Glomerular visceral epithelial cell (primary cell): ENCODE measurements at regions not wholly inside any gene's neighbourhood (a gene's known extent, or its start where the extent isn't known, plus 50 kb on each side); places are given as distances from the start of the nearest gene placed in this dataset.

Experiments used
- DNase-seq: peaks from one replicate; pipeline ENCODE4 v3.0.0-alpha.2; 2016; ENCODE audit errors: extremely low spot score

DNA sequence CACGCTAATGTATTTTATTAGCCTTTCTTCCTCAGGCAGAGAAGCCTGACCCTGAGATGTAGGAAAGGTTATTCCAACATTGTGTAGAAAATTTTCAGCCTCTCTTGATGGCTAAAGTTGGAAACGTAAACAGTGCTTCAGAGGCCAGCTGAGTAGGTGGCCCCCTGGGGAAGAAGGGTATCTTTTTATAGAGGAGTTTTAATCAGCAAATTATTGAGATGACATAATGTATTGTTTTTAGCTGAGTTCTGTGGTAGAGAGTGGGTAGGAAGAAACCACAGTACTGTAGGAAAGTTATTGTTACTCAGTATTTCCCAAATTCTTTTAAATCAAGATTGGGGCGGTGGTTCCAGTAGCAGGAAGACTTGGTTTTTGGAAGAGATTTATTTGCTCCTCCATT lies 268.8 kb downstream of the DLEU7 start:
- no peak for DNase-seq

DNA sequence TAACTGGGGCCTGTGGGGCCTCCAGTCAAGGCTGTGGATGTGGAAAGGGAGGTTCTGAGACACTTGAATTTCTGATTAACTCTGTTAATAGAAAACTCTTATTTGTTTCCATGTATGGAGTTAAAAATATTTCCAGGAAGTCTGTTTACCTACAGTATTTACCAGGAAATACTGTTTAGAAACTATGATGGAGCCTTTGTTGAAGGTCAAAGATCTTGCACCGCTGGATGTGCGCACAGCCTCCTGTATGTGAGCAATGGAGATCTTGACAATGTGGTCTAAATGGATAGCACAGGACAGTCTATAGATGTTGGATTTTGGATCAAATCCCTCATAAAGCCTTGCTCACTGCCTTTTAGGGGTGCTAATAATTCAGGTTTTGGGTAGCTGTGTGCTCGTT lies 268.4 kb downstream of the DLEU7 start:
- DNase-seq = no peak

DNA sequence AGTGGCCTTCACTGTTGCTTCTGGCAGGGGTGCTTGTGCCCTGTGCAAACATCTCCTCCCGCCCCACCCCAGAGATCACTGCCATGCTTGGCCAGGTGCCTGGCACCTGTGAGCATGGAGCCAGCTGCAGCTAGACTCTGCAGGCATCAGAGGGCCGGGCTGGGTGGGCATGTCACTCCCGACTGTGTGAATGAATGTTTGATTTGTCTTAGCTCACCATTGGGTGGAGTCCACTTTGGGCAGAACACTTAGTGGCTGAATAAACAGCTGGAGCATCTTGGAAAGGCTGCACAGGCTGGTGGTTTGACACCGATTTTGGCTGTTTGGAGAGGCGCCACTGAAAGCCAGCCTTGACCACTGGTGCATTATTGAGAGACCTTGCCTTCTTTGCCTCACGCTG lies 267.3 kb downstream of the DLEU7 start:
- no peak for DNase-seq

DNA sequence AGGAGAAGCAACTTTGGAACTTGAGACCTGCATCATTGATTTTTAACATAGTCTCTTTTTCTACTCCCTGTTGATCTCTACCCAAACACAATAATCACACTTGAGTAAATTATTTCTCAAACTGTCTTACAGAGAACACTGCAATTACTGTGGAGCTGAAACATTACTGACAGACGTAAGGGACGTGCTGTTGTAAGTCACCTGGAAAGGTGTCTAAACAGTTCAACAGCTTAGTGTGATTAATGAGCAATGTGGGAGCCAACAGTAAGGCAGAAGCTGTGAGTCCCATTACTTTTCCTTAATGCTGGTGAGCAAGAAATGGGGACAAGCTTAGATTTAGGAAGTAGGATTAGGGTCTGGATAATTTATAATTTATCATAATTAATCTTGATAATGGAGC lies 265.7 kb downstream of the DLEU7 start:
- no peak for DNase-seq

DNA sequence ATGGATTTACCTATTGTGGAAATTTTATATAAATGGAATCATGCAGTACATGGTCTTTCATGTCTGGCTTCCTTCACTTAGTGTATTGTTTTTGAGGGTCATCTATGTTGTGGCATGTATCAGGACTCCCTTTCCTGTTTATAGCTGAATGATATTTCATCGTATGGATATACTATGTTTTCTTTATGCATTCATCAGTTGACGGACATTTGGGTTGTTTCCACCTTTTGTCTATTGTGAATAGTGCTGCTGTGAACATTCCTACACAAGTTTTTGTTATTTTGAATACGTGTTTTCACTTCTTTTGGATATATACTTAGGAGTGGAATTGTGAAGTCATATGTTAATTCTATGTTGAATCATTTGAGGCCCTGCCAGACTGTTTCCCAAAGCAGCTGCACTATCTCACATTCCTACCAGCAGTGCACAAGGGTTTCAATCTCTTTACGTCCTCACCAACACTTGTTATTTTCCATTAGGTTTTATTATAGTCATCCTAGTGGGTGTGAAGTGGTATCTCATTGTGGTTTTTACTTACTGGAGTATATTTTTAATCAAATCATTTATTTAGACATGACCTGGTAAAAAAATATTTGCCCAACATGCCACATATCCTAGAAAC lies 262.7 kb downstream of the DLEU7 start:
- no peak for DNase-seq

DNA sequence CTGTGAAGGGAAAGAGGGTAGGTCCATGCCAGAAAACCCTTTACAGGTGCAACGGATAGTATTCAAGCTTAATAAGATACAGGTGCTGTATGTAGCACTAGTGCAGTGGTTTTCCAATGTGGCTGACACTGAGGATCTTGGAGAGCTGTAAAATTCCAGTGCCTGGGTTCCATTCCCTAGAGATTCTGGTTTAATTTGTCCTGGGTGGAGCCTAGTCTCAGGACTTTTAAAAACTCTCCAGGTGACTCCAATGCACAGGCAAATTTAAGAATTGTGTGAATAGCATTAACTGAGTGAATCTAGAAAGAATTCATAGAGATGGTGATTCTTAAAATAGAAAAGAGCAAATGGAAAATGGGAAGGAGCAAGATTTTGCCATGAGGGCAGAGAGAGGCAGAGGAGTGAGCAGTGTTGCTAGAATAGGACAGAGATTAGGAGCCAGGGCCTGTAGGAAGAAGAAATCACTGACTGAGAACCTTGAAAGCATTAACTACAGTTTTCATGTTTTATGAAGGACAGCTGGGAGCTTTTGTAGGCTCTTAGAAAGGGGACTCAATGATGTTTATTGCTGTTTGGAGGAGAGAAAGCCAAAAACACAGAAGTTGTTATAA lies 261.8 kb downstream of the DLEU7 start:
- DNase-seq = no peak

DNA sequence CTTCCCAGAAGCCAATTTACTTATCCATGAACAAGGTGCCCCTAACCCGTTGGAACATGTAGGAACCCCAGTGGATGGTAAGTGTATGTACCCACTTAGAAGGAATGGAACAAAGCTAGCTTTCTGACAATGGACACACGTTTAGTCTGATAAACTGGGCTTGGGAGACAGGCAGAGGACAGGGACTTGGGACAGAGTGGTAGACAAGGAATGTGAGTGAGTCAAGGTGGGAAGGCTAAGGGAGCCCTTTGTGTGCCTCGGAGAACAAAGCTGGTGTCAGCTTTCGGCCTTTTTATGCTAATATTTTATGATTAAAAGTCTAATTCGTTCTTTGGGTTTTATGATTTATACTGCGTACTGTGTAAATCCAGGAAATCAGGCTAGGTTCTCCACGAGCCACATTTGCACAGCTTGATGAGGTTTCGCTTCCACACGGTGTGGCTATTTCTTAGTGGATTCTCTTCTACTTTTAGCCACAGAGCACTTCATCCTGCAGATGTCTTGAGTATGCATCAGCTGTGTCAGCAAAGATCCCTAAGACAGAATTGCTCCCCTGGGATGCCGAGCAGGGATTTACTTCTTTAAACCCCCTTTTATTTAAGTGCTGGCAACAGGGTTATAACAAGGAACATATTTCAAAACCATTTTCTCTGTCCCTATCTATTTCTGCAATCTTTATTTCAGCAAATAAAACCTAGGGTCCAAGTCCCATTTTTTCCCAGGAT lies 258.5 kb downstream of the DLEU7 start:
- DNase-seq = no peak

DNA sequence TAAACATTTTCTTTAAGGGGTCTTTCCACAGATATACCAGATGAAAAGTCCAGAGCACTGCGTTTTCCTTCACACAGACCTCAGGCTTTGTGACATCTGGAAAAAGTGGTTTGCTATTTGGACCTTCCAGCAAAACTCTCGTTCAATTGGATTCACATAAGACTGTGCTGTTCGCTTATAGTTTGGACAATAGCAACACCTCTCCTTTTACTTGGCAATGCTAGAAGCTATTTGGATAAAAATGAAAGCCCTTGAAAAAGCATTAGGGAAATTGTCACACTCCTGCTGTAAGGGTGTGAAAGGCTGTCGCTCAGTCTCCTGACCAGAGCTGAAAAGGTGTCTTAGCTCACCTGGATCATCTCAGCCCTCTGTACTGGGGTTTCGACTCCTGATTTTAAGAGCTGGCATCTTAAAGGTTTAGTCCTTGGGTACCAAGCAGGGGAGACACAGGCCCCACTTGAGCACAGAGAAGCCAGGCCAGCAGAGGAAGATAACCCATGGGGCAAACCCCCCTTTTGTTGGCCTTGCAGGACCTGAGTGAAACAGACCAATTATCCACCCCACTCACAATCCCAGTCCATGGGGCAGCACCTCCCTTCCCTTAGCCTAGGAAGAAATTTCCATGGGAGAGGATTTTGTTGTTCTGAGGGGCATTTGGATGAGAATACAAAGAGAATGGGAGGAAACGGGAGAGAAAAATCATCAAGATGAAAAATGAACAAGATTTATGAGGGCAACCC lies 257.6 kb downstream of the DLEU7 start:
- DNase-seq = no peak

DNA sequence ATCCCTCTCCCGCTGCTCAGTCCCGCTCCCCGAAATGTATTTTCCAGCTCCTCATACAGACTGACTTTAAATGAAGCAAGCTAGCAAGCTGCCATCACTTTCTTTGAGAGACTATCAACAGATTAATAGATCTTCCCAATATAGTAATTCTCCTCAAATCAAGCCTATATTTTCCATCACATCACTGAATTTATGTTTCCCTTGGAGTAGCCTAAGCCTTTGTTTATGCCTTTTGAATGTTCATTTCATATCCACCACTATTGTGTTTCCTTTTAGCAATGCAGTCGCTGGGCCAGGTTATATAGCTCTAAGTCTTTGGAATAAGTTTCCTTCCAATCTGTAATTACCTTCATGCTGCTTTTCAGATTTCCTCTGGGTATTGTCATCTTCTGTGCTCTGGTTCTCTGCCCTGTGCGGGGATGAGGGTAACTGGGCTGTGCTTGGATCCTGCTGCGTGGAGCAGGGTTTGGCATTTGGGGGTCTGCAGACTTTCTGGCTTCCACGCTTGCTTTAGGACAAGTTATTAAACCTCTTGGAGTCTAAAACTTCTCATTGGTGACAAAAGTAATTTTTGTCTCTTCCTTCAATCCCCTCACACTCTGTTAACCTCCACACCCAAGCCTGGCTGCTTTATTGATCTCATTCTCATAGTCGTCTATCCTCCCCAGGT lies 256.9 kb downstream of the DLEU7 start:
- no peak for DNase-seq

DNA sequence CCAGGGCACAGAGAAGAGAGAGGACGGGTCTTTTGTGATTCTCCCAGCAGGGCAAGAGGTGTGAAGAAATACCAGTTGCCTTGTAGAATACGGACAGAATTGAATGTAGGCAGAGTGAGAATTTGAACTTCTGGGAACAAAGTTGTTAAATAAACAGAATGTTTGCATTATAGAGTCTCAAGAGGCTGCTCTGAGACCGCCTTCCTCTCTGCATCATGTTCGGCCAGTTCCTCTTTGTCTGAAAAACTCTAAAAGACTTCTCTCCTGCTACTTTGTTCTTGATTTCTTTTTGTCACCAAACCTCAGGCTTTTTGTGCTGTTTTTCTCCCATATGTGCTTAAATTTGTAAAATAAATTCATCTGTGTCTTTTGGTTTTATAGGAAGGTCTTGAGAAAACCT lies 256.4 kb downstream of the DLEU7 start:
- DNase-seq = no peak

DNA sequence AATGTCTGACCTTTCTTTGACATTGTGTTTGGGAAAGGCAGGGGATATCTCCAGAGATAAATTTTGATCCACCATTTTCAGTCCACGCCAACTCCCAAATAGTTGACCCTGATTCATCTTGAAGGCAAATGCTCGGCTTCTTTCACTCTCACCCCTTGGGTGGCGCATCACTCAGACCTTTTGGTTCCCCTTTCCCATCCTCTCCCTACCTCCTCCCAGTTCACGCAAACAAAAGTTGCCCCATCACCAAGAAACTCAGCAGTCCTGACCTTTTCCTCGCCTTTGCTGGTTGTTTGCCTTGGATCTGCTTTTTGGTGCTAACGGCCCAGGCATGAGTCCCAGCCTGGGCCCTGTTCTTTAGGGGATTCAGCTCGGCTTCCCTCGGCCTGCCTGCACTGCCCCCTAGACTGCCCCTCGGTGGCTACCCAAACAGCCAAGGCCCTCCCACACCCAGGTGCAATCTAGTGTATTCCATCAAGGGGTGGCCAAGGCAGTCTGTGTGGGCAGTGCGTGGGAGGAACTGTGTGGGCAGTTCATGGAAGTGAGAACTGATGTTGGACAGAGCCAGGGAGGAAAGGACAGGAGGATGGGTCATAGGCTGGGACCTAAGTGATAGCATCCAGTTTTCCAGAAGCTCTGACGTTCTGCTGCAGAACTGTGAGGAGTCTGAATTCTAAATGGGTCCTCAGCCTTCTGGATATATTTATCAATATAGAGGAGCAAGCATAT lies 255.7 kb downstream of the DLEU7 start:
- no peak for DNase-seq

DNA sequence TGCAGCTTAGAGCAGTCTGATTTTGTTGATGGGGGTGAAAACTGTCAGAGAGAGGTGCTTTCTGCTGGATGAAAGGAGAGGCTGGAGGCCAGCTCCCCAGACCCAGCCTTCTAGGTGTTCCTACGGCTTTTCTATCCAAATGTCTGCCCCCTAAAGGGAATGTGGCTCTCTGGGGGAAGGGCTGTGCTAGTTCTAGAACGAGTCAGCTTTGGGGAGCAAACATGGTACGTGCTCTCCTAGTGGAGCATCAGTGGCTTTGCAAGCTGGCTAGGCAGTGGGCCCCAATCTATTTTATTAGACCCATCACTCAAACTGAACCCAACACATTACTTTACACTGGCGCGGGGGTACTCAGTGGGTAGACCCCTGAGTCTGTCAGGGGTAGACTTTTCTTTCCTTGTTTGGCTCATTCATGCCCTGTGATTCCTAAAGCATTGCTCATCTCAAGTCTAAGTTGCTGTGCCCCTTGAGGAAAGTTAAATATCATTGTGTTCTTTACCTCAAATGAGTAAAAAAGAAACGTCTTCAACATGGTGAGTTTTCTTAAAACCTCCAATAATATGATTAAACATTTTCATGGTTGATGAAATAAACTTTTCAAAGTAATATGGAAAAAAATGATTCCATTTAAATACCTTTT lies 254.9 kb downstream of the DLEU7 start:
- DNase-seq = peak; percentile 29

DNA sequence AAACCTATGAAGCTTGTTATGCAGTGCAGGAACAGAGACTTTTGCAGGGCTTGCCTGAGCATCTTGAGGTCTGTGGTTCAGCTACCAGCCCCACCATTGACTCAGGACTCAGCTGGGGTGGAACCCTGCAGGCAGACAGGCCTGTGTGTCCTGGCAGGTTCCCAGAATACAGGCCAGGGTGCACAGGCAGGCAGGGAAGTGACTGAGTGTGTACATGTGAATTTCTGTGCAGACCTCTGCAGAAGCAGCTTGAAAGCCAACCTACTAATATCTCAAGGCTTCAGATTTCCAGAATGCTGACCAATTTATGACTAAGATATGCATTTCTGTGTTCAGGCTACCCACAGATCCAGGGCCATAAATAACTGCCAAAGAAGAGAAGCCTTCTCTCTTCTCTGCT lies 254.4 kb downstream of the DLEU7 start:
- DNase-seq = peak; percentile 96

DNA sequence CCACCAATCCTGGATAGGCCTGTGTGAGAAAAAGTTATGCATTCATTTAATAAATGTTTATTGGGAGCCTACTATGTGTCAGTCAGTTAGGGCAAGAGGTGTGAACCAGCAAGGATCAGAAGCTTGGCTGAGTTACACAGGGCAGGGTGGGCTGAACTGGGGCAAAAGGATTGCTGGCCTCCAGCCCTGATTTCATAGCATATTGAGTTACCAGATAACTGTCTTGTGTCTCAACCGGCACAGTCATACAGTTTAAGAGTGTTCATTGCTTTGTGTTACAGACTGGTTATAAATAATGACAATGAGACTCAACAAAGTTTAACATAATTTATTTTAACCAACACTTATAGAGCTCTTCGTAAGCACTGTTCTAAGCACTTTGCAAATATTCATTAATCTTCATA lies 253.8 kb downstream of the DLEU7 start:
- peak; percentile 75 for DNase-seq

DNA sequence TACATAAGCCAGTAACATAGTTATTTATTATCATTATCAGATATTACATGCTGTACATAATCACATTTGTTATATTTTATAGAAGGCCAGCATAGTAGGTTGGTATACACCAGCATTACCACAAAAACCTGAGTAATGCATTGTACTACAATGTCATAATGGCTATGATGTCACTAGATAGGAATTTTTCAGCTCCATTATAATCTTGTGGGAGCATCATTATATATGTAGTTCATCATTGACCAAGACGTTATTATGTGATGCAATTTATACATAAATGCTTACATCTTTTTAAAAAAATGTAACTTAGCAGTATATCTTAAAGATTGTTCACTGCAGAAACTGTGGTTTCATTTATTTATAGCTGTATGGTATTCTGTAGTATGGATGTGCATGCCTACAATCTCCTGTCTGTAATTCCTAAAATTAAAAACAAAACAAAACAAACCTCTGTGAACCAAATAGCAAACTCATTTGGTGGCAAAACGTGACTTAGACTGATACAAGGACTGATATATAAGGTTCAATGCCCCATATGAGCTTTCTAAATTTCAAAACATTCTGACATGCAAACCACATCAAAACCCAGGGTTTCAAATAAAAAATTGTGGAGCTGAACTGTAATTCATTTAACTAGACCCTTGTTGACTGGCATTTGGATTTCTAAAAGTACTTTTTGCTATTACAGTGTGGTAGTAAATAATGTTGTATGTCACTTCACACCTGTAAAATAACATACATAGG lies 250.9 kb downstream of the DLEU7 start:
- peak; percentile 78 for DNase-seq

DNA sequence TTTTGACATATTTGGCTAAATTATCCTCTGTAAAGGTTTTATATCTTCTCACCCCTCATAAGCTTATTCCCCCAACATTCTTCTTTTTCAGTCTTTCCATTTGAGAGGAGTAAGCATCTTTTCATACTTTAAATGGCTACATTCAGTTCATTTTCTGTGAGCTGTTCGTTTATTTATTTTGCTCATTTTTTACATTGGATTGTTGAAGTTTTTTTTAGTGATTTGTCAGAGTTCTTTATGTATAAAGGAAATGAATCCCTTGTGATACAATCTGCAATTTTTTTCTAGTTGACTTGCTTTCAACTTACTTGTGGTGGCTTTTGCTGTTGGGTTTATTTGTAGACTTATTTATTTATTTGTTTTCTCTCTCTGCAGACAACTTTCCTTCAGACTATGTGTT lies 250.3 kb downstream of the DLEU7 start:
- no peak for DNase-seq

DNA sequence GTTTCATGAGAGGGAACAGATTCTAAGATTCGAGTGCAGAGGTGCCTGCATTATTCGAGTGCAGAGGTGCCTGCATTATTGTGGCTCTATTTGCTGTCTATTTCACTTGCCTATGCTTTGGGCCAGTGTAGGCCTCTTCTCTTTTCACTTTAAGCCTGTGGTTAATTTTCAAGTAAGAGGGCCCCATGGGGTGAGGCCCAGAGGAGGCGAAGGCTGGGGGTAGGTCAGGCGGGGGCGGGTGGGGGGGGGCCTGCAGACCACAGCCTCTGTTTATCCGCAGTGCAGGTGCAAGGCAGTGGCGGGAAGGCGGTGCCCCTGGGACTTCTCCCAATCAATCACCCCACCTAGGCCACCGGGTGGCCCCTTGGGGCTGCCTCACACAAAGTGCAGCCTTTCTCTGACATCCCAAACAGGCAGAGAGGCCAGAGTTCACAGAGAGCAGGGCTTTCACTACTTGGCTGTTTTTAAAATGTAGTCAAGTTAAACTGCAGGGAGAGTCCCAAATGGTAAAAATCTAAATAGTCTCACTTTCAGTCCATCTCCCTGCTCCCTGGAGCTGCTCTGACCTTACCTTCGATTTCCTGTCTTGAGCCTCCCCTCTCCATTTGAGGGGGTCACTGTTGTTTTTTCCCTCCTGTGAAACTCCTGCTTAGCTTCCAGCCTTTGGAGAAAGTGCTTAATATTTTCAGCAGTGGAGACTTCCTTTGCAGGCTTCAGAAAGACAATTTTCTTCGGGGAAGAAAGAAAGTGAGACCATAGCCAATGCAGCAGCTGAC lies 249.0 kb downstream of the DLEU7 start:
- DNase-seq = peak; percentile 37

DNA sequence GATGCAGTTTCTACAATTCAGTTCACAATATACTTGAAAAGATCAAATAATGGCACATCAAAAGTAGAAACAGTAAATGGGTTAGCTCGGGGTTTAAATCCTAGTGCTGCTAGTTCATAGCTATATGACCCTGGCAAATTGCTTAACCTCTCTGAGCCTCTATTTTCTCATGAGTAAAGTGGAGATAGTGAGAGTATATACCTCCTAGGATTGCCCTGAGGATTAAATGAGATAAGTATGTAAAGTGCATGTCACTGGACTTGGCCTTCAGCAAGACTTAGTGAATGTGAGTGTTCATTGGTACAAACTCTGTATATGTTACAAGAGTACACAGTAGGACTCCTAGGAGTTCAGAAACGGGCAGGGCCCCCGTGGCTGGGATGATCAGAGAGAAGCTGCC lies 248.3 kb downstream of the DLEU7 start:
- DNase-seq = no peak

DNA sequence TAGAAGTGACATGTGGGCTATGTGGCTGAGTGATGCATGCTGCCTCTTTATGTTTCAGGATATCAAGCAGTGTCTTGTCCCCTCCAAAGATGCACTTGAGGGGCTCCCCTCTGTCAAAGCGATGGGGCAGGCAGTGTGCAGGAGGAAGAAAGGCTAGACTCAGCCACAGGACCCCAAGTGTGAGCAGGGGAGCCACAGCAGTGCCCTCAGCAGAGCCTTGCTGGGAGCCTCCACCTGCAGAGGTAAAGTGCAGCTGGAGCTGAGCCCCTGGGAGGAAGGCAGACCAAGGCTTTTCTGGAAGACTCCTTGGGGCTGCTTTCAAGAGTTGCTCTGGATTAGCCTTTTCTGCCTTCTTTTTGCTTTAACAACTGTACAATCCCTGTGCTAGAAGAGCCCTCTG lies 247.3 kb downstream of the DLEU7 start:
- no peak for DNase-seq
